ENCODE measurements at regions not wholly inside any gene's neighbourhood (a gene's known extent, or its start where the extent isn't known, plus 50 kb on each side); places are given as distances from the start of the nearest gene placed in this dataset.

GRCh38 chr3:130260918-130261317, 84.6 kb upstream of the COL6A5 start:
- DNase-seq (ENCODE audit: low spot score): peak; percentile 13

GRCh38 chr3:130263708-130264107, 81.8 kb upstream of the COL6A5 start:
- DNase-seq (ENCODE audit: low spot score): no peak

GRCh38 chr3:130266817-130267216, 78.7 kb upstream of the COL6A5 start:
- no peak for DNase-seq (ENCODE audit: low spot score)

- DNase-seq (ENCODE audit: low spot score): no peak
These were observed 69.2 kb upstream of the COL6A5 start for GRCh38 chr3:130276203-130276803.

GRCh38 chr3:130288670-130289069, 56.8 kb upstream of the COL6A5 start:
- no peak for DNase-seq (ENCODE audit: low spot score)

GRCh38 chr3:130291148-130291547, 54.3 kb upstream of the COL6A5 start:
- DNase-seq (ENCODE audit: low spot score): no peak

GRCh38 chr3:130293247-130293646, 52.2 kb upstream of the COL6A5 start:
- DNase-seq (ENCODE audit: low spot score): no peak
